ENCODE measurements at regions not wholly inside any gene's neighbourhood (a gene's known extent, or its start where the extent isn't known, plus 50 kb on each side); places are given as distances from the start of the nearest gene placed in this dataset.

DNA sequence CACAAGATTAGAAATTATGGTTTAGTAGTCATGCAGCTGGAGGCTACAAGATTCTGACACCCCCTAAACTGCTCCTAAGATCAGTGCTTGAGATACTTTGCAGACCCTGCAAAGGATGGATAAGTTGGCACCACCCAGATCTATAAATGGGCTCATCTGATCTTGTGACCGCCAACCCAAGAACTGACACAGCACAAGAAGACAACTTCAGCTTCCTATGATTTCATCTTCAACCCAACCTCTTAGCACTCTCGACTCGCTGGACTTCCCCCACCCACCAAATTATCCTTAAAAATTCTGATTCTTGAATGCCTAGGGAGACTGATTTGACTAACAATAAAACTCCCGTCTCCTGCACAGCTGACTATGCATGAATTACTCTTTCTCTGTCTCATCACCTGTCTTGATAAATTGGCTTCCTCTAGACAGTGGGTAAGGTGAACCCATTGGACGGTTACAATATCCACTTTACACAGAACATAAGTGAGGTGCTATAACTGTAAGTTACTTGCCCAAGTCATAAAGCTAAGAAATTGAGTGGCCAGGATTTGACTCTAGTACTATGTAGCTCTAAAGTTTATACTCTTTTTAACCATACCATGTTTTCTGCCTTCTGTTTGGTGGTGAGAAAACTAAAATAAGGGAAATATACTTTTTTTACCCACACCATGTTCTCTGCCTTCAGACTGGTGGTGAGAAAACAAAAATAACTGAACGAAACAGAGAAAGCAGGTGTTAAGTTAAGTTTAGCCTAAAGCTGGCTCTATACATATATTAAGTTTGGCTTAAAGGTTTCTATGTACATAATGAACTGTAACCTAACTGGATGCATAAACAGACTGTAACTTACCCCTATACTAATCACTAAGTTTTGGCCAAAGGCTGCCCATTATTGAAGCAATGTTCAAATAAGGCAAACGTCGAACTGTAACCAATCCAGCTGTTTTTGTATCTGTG is 962.3 kb upstream of the NXPH2 start:
- H3K9ac ChIP-seq (ENCODE audit: low read length), result no peak overlapping the region
- no TSS peak for BruUV-seq (replicated peaks)
- DNase-seq, result no peak

DNA sequence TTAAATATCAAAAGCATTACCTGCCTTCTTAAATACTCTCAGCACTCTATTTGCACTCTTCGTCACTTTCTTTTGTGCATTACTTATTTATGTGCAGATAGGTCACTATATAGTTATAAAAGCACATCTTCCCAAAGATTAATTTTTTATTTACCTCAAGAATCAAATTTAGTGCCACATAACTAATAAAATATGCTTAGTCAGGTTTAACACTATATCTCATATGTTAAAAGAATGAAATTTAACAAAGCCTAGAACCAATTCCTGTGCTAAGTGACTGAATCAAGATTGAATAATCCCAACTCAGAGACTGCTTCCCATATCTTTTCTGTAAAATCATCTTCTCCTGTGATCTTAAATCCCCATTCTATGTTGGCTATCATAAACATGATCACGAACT is 957.5 kb upstream of the NXPH2 start:
- Histone ChIP-seq H3K4me2 (ENCODE audit: low read length) (no peak overlapping the region), H2AFZ (ENCODE audit: low read length) (no peak overlapping the region), H3F3A (ENCODE audit: low read length, unreplicated experiment) (no peaks in the 10 kb centered on the region), H3K79me2 (ENCODE audit: low read length) (no peaks in the 10 kb centered on the region), H3K4me1 (ENCODE audit: insufficient read depth, low read length) (no peaks in the 10 kb centered on the region), H3K27me3 (ENCODE audit: low read length) (no peaks in the 10 kb centered on the region), H3K9ac (ENCODE audit: low read length) (no peak overlapping the region), H3K9me3 (ENCODE audit: low read length) (no peaks in the 10 kb centered on the region), H3K9me2 (replicated peaks; ENCODE audit: low read length) (no peaks in the 10 kb centered on the region), H3K27ac (ENCODE audit: low read length) (no peak overlapping the region), H3K36me3 (ENCODE audit: low read depth, low read length) (no peaks in the 10 kb centered on the region), H3K4me3 (ENCODE audit: low read length) (no peak overlapping the region), H4K20me1 (ENCODE audit: low read length) (no peaks in the 10 kb centered on the region)
- ATAC-seq (no peak), DNase-seq (no peak)
- ChIA-PET POLR2A (ENCODE audit: unreplicated experiment) (no interaction called here), CTCF (no interaction called here)
- TF ChIP-seq EZH2 (IDR thresholded peaks at IDR 0.05; ENCODE audit: low read length, unreplicated experiment), result no peak
- TF ChIP-seq, protein P1, sequence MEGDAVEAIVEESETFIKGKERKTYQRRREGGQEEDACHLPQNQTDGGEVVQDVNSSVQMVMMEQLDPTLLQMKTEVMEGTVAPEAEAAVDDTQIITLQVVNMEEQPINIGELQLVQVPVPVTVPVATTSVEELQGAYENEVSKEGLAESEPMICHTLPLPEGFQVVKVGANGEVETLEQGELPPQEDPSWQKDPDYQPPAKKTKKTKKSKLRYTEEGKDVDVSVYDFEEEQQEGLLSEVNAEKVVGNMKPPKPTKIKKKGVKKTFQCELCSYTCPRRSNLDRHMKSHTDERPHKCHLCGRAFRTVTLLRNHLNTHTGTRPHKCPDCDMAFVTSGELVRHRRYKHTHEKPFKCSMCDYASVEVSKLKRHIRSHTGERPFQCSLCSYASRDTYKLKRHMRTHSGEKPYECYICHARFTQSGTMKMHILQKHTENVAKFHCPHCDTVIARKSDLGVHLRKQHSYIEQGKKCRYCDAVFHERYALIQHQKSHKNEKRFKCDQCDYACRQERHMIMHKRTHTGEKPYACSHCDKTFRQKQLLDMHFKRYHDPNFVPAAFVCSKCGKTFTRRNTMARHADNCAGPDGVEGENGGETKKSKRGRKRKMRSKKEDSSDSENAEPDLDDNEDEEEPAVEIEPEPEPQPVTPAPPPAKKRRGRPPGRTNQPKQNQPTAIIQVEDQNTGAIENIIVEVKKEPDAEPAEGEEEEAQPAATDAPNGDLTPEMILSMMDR (conservative IDR thresholded peaks at IDR 0.05; ENCODE audit: low read depth, low read length), result no peak
- no peak for TF ChIP-seq EZH2phosphoT487 (IDR thresholded peaks at IDR 0.05; ENCODE audit: borderline replicate concordance, low read length)
- BruUV-seq (replicated peaks), result no TSS peak
- intact Hi-C loops (cut with micrococcal nuclease), result no loop called here

More for the DNA sequence above, 962.3 kb upstream of the NXPH2 start:
- H3K4me3 ChIP-seq (ENCODE audit: low read length), result no peak overlapping the region
- no peaks in the 10 kb centered on the region for H3K27me3 ChIP-seq (ENCODE audit: low read length)
- no peaks in the 10 kb centered on the region for H3K79me2 ChIP-seq (ENCODE audit: low read length)
- H3K4me1 ChIP-seq (ENCODE audit: insufficient read depth, low read length), result no peaks in the 10 kb centered on the region
- H3K9me2 ChIP-seq (replicated peaks; ENCODE audit: low read length), result no peaks in the 10 kb centered on the region
- H4K20me1 ChIP-seq (ENCODE audit: low read length), result no peaks in the 10 kb centered on the region
- H3F3A ChIP-seq (ENCODE audit: low read length, unreplicated experiment), result no peaks in the 10 kb centered on the region
- intact Hi-C loops (cut with micrococcal nuclease), result no loop called here
- H3K27ac ChIP-seq (ENCODE audit: low read length), result no peak overlapping the region
- no peak overlapping the region for H2AFZ ChIP-seq (ENCODE audit: low read length)
- no peaks in the 10 kb centered on the region for H3K36me3 ChIP-seq (ENCODE audit: low read depth, low read length)
- ChIA-PET POLR2A (ENCODE audit: unreplicated experiment) (no interaction called here), CTCF (no interaction called here)
- H3K4me2 ChIP-seq (ENCODE audit: low read length), result no peak overlapping the region
- TF ChIP-seq, protein P1 (conservative IDR thresholded peaks at IDR 0.05; ENCODE audit: low read depth, low read length), result no peak
- TF ChIP-seq EZH2 (IDR thresholded peaks at IDR 0.05; ENCODE audit: low read length, unreplicated experiment) (no peak), EZH2phosphoT487 (IDR thresholded peaks at IDR 0.05; ENCODE audit: borderline replicate concordance, low read length) (no peak)
- no peak for ATAC-seq
- H3K9me3 ChIP-seq (ENCODE audit: low read length), result no peaks in the 10 kb centered on the region

DNA sequence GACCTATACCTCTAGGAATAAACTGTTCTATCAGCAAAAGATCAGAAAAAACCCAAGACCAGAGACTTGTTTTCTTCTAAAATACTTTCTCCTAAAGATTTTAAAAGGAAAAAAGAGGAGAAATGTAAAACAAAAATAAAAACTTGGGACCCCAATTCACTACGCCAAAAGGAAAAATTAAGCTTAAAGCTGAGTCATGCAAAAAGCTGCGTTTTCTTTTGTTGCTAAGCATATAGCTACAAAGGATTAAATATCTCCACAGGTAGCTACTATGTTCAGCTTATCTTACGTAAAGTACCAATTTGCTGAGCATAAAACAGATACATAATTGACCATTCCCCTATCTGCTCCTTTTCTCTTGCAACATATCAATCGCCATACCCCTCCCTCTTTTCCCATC is 950.0 kb upstream of the NXPH2 start:
- H3K9ac ChIP-seq (ENCODE audit: low read length), result no peak overlapping the region
- H4K20me1 ChIP-seq (ENCODE audit: low read length), result no peaks in the 10 kb centered on the region
- no peak overlapping the region for H3K4me3 ChIP-seq (ENCODE audit: low read length)
- no peak for DNase-seq
- H3K9me2 ChIP-seq (replicated peaks; ENCODE audit: low read length), result no peaks in the 10 kb centered on the region
- H3K36me3 ChIP-seq (ENCODE audit: low read depth, low read length), result no peaks in the 10 kb centered on the region
- no peaks in the 10 kb centered on the region for H3K27me3 ChIP-seq (ENCODE audit: low read length)
- intact Hi-C loops (cut with micrococcal nuclease), result no loop called here
- H3K27ac ChIP-seq (ENCODE audit: low read length), result no peak overlapping the region
- TF ChIP-seq EZH2 (IDR thresholded peaks at IDR 0.05; ENCODE audit: low read length, unreplicated experiment) (no peak), EZH2phosphoT487 (IDR thresholded peaks at IDR 0.05; ENCODE audit: borderline replicate concordance, low read length) (no peak)
- TF ChIP-seq, protein P1 (conservative IDR thresholded peaks at IDR 0.05; ENCODE audit: low read depth, low read length), result no peak
- no peak overlapping the region for H3K4me2 ChIP-seq (ENCODE audit: low read length)
- H3K9me3 ChIP-seq (ENCODE audit: low read length), result no peaks in the 10 kb centered on the region
- H3K4me1 ChIP-seq (ENCODE audit: insufficient read depth, low read length), result no peaks in the 10 kb centered on the region
- no TSS peak for BruUV-seq (replicated peaks)
- no peak overlapping the region for H2AFZ ChIP-seq (ENCODE audit: low read length)
- ChIA-PET CTCF (no interaction called here), POLR2A (ENCODE audit: unreplicated experiment) (no interaction called here)
- no peaks in the 10 kb centered on the region for H3K79me2 ChIP-seq (ENCODE audit: low read length)
- no peaks in the 10 kb centered on the region for H3F3A ChIP-seq (ENCODE audit: low read length, unreplicated experiment)
- no peak for ATAC-seq
